ENCODE measurements at regions not wholly inside any gene's neighbourhood (a gene's known extent, or its start where the extent isn't known, plus 50 kb on each side); places are given as distances from the start of the nearest gene placed in this dataset.

- TF ChIP-seq, protein P1, sequence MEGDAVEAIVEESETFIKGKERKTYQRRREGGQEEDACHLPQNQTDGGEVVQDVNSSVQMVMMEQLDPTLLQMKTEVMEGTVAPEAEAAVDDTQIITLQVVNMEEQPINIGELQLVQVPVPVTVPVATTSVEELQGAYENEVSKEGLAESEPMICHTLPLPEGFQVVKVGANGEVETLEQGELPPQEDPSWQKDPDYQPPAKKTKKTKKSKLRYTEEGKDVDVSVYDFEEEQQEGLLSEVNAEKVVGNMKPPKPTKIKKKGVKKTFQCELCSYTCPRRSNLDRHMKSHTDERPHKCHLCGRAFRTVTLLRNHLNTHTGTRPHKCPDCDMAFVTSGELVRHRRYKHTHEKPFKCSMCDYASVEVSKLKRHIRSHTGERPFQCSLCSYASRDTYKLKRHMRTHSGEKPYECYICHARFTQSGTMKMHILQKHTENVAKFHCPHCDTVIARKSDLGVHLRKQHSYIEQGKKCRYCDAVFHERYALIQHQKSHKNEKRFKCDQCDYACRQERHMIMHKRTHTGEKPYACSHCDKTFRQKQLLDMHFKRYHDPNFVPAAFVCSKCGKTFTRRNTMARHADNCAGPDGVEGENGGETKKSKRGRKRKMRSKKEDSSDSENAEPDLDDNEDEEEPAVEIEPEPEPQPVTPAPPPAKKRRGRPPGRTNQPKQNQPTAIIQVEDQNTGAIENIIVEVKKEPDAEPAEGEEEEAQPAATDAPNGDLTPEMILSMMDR (IDR thresholded peaks at IDR 0.05): no peak
- TF ChIP-seq POLR2A (IDR thresholded peaks at IDR 0.05) (no peak), POLR2AphosphoS5 (IDR thresholded peaks at IDR 0.05) (no peak), EP300 (IDR thresholded peaks at IDR 0.05) (no peak)
Observed at GRCh38 chr17:34199454-34199853, 55.6 kb upstream of the CCL2 start.

Data from gastroesophageal sphincter (tissue), 3 donors.